Muscle layer of duodenum (tissue), 2 donors: ENCODE measurements at regions not wholly inside any gene's neighbourhood (a gene's known extent, or its start where the extent isn't known, plus 50 kb on each side); places are given as distances from the start of the nearest gene placed in this dataset.

ENCODE experiments used
- H3K27ac ChIP-seq: one replicate; pipeline ENCODE4 v1.7.0; 2013; ENCODE audit warnings: mild to moderate bottlenecking, low read length
- H3K27me3 ChIP-seq: one replicate; pipeline ENCODE4 v1.7.0; 2013; ENCODE audit warnings: low read depth, mild to moderate bottlenecking, control low read depth, low read length
- H3K36me3 ChIP-seq, 2 donors: one replicate each; pipeline ENCODE4 v1.7.0; 2013; ENCODE audit warnings: low read length in 2 of 2, control low read depth in 1 of 2, mild to moderate bottlenecking in 1 of 2; ENCODE audit not compliant: insufficient read depth in 2 of 2, control insufficient read depth in 1 of 2
- H3K4me1 ChIP-seq, 2 donors: one replicate each; pipeline ENCODE4 v1.7.0; 2013; ENCODE audit warnings: low read length in 2 of 2, mild to moderate bottlenecking in 2 of 2, control low read depth in 1 of 2, moderate library complexity in 1 of 2; ENCODE audit not compliant: insufficient read depth in 2 of 2, control insufficient read depth in 1 of 2
- H3K4me3 ChIP-seq, 2 donors: one replicate each; pipeline ENCODE4 v1.7.0; 2013; ENCODE audit warnings: low read length in 2 of 2, low read depth in 1 of 2, mild to moderate bottlenecking in 1 of 2
- H3K9me3 ChIP-seq, 2 donors: one replicate each; pipeline ENCODE4 v1.7.0; 2013; ENCODE audit warnings: low read length in 2 of 2, control low read depth in 1 of 2, mild to moderate bottlenecking in 1 of 2; ENCODE audit not compliant: control insufficient read depth in 1 of 2
- donor health status: healthy.

GRCh38 chr1:199403531-199404116, 623.9 kb upstream of the NR5A2 start:
- Histone ChIP-seq H3K36me3 (no peaks in the 10 kb centered on the region), H3K27ac (no peak overlapping the region), H3K4me1 (no peaks in the 10 kb centered on the region), H3K27me3 (no peaks in the 10 kb centered on the region), H3K9me3 (no peaks in the 10 kb centered on the region), H3K4me3 (no peak overlapping the region)

- no peak overlapping the region for H3K27ac ChIP-seq
- H3K4me3 ChIP-seq: no peak overlapping the region
- no peaks in the 10 kb centered on the region for H3K36me3 ChIP-seq
- H3K27me3 ChIP-seq: no peaks in the 10 kb centered on the region
- H3K4me1 ChIP-seq: no peaks in the 10 kb centered on the region
- no peaks in the 10 kb centered on the region for H3K9me3 ChIP-seq
Observed at GRCh38 chr1:199404191-199404590, 623.3 kb upstream of the NR5A2 start.

GRCh38 chr1:199404976-199405375, 622.5 kb upstream of the NR5A2 start:
- Histone ChIP-seq H3K4me1 (no peaks in the 10 kb centered on the region), H3K36me3 (no peaks in the 10 kb centered on the region), H3K27ac (no peak overlapping the region), H3K4me3 (no peak overlapping the region), H3K9me3 (no peaks in the 10 kb centered on the region), H3K27me3 (no peaks in the 10 kb centered on the region)

GRCh38 chr1:199405634-199406196, 621.8 kb upstream of the NR5A2 start:
- Histone ChIP-seq H3K27ac (no peak overlapping the region), H3K4me1 (no peaks in the 10 kb centered on the region), H3K9me3 (no peaks in the 10 kb centered on the region), H3K36me3 (no peaks in the 10 kb centered on the region), H3K4me3 (no peak overlapping the region), H3K27me3 (no peaks in the 10 kb centered on the region)

- Histone ChIP-seq H3K4me1 (no peaks in the 10 kb centered on the region), H3K9me3 (no peaks in the 10 kb centered on the region), H3K27ac (no peak overlapping the region), H3K4me3 (no peak overlapping the region), H3K27me3 (no peaks in the 10 kb centered on the region), H3K36me3 (no peaks in the 10 kb centered on the region)
Observed at GRCh38 chr1:199410462-199410861, 617.0 kb upstream of the NR5A2 start.

GRCh38 chr1:199411506-199411905, 616.0 kb upstream of the NR5A2 start:
- H3K9me3 ChIP-seq: peaks cover 0 to 10% of the 10 kb centered on the region in 2 donors

GRCh38 chr1:199422206-199422605, 605.3 kb upstream of the NR5A2 start:
- Histone ChIP-seq H3K27ac (no peak overlapping the region), H3K36me3 (no peaks in the 10 kb centered on the region), H3K27me3 (no peaks in the 10 kb centered on the region), H3K4me1 (no peaks in the 10 kb centered on the region), H3K4me3 (no peak overlapping the region), H3K9me3 (peaks cover 0 to 3% of the 10 kb centered on the region in 2 donors)

More at GRCh38 chr1:199411506-199411905, 616.0 kb upstream of the NR5A2 start:
- Histone ChIP-seq H3K36me3 (no peaks in the 10 kb centered on the region), H3K4me1 (no peaks in the 10 kb centered on the region), H3K27me3 (no peaks in the 10 kb centered on the region), H3K27ac (no peak overlapping the region), H3K4me3 (no peak overlapping the region)

GRCh38 chr1:199447906-199448305, 579.6 kb upstream of the NR5A2 start:
- Histone ChIP-seq H3K27ac (no peak overlapping the region), H3K4me3 (no peak overlapping the region), H3K4me1 (no peaks in the 10 kb centered on the region), H3K36me3 (no peaks in the 10 kb centered on the region), H3K9me3 (peaks cover 0 to 10% of the 10 kb centered on the region in 2 donors), H3K27me3 (no peaks in the 10 kb centered on the region)

- no peak overlapping the region for H3K4me3 ChIP-seq
- no peaks in the 10 kb centered on the region for H3K36me3 ChIP-seq
- H3K27me3 ChIP-seq: no peaks in the 10 kb centered on the region
- H3K9me3 ChIP-seq: peaks cover 0 to 5% of the 10 kb centered on the region in 2 donors
- no peaks in the 10 kb centered on the region for H3K4me1 ChIP-seq
- no peak overlapping the region for H3K27ac ChIP-seq
Observed at GRCh38 chr1:199448646-199449045, 578.9 kb upstream of the NR5A2 start.

GRCh38 chr1:199449221-199449620, 578.3 kb upstream of the NR5A2 start:
- Histone ChIP-seq H3K36me3 (no peaks in the 10 kb centered on the region), H3K27ac (no peak overlapping the region), H3K4me3 (no peak overlapping the region), H3K27me3 (no peaks in the 10 kb centered on the region), H3K4me1 (no peaks in the 10 kb centered on the region), H3K9me3 (peaks cover 0 to 2% of the 10 kb centered on the region in 2 donors)

- Histone ChIP-seq H3K27me3 (no peaks in the 10 kb centered on the region), H3K36me3 (no peaks in the 10 kb centered on the region), H3K27ac (no peak overlapping the region), H3K4me3 (no peak overlapping the region), H3K4me1 (no peaks in the 10 kb centered on the region), H3K9me3 (no peaks in the 10 kb centered on the region)
Observed at GRCh38 chr1:199449681-199450080, 577.8 kb upstream of the NR5A2 start.

- no peaks in the 10 kb centered on the region for H3K4me1 ChIP-seq
- no peak overlapping the region for H3K4me3 ChIP-seq
- no peaks in the 10 kb centered on the region for H3K36me3 ChIP-seq
- no peak overlapping the region for H3K27ac ChIP-seq
- H3K27me3 ChIP-seq: no peaks in the 10 kb centered on the region
- no peaks in the 10 kb centered on the region for H3K9me3 ChIP-seq
Observed at GRCh38 chr1:199452627-199453026, 574.9 kb upstream of the NR5A2 start.
